ENCODE measurements at regions not wholly inside any gene's neighbourhood (a gene's known extent, or its start where the extent isn't known, plus 50 kb on each side); places are given as distances from the start of the nearest gene placed in this dataset.

DNA sequence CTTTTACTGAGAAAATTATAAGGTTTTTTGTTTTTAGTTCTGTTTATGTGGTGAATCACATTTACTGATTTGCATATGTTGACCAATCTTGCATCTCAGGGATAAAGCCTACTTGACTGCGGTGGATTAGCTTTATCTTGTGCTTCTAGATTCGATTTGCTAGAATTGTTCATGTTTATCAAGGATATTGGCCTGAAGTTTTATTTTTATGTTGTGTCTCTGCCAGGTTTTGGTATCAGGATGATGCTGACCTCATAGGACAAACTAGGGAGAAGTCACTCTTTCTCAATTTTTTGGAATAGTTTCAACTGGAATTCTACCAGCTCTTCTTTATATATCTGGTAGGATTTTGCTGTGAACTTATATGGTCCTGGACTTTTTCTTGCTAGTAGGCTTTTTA is 504.8 kb downstream of the ETS1 start:
- TF ChIP-seq, protein P1, sequence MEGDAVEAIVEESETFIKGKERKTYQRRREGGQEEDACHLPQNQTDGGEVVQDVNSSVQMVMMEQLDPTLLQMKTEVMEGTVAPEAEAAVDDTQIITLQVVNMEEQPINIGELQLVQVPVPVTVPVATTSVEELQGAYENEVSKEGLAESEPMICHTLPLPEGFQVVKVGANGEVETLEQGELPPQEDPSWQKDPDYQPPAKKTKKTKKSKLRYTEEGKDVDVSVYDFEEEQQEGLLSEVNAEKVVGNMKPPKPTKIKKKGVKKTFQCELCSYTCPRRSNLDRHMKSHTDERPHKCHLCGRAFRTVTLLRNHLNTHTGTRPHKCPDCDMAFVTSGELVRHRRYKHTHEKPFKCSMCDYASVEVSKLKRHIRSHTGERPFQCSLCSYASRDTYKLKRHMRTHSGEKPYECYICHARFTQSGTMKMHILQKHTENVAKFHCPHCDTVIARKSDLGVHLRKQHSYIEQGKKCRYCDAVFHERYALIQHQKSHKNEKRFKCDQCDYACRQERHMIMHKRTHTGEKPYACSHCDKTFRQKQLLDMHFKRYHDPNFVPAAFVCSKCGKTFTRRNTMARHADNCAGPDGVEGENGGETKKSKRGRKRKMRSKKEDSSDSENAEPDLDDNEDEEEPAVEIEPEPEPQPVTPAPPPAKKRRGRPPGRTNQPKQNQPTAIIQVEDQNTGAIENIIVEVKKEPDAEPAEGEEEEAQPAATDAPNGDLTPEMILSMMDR (IDR thresholded peaks at IDR 0.05; ENCODE audit: insufficient read depth, low read depth, low read length) = no peak
- no peak overlapping the region for H3K4me3 ChIP-seq (ENCODE audit: low read depth, low read length)
- DNase-seq (ENCODE audit: low read depth) = no peak

DNA sequence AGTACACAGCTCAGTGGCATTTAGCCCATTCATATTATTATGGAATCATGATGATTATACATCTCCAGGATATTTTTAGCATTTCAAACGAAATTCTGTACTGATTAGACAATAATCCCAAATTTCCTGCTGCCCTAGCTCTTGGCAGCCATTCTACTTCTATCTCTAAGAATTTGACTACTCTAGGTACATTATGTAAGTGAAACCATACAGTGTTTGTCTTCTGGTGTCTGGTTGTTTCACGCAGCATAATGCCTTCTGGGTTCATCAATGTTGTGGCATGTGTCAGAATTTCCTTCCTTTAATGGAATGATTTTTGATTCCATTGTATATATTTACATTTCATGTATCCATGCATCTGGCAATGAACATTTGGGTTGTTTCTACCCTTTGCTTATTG is 517.7 kb downstream of the ETS1 start:
- H3K4me3 ChIP-seq (ENCODE audit: low read depth, low read length) = no peak overlapping the region
- TF ChIP-seq, protein P1 (IDR thresholded peaks at IDR 0.05; ENCODE audit: insufficient read depth, low read depth, low read length) = no peak
- DNase-seq (ENCODE audit: low read depth) = no peak

DNA sequence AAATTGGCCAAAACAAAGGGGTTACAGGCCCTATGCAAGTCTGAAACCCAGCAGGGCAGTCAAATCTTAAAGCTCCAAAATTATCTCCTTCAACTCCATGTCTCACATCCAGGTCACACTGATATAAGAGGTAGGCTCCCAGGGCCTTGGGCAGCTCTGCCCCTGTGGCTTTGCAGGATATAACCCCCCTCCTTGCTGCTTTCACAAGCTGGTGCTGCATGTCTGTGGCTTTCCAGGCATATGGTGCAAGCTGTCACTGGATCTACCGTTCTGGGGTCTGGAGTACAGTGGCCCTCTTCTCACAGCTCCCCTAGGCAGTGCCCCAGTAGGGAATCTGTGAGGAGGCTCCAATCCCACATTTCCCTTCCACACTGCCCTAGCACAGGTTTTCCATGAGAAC is 519.6 kb downstream of the ETS1 start:
- TF ChIP-seq, protein P1 (IDR thresholded peaks at IDR 0.05; ENCODE audit: insufficient read depth, low read depth, low read length) = no peak
- no peak overlapping the region for H3K4me3 ChIP-seq (ENCODE audit: low read depth, low read length)
- DNase-seq (ENCODE audit: low read depth) = no peak

DNA sequence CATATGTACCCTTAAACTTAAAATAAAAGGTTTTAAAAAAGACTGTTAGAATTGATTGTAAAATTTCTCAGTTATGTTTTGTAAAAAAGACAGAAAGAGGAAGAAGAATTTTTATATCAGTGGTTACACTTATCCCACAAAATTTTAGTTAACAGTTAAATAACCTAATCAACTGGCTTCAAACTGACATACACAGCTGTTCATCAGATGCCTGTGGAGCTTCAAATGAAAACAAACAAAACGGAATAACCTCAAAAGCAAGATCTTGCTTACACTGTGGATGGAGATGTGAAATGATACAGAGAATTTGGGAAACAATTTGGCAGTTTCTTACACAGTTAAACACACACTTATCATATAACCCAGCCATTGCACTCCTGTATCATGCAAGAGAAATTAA is 521.0 kb downstream of the ETS1 start:
- DNase-seq (ENCODE audit: low read depth) = no peak
- no peak overlapping the region for H3K4me3 ChIP-seq (ENCODE audit: low read depth, low read length)
- TF ChIP-seq, protein P1 (IDR thresholded peaks at IDR 0.05; ENCODE audit: insufficient read depth, low read depth, low read length) = no peak

GRCh38 chr11:128061281-128061871 is 526.0 kb downstream of the ETS1 start:
- no peak overlapping the region for H3K4me3 ChIP-seq (ENCODE audit: low read depth, low read length)
- DNase-seq (ENCODE audit: low read depth) = peak; percentile 69
- TF ChIP-seq, protein P1 (IDR thresholded peaks at IDR 0.05; ENCODE audit: insufficient read depth, low read depth, low read length) = no peak

- no peak overlapping the region for H3K4me3 ChIP-seq (ENCODE audit: low read depth, low read length)
- TF ChIP-seq, protein P1 (IDR thresholded peaks at IDR 0.05; ENCODE audit: insufficient read depth, low read depth, low read length) = no peak
- no peak for DNase-seq (ENCODE audit: low read depth)
Observed at GRCh38 chr11:128058580-128059208, 528.7 kb downstream of the ETS1 start.

Data from fibroblast of villous mesenchyme (primary cell).